ENCODE measurements at regions not wholly inside any gene's neighbourhood (a gene's known extent, or its start where the extent isn't known, plus 50 kb on each side); places are given as distances from the start of the nearest gene placed in this dataset.

DNA sequence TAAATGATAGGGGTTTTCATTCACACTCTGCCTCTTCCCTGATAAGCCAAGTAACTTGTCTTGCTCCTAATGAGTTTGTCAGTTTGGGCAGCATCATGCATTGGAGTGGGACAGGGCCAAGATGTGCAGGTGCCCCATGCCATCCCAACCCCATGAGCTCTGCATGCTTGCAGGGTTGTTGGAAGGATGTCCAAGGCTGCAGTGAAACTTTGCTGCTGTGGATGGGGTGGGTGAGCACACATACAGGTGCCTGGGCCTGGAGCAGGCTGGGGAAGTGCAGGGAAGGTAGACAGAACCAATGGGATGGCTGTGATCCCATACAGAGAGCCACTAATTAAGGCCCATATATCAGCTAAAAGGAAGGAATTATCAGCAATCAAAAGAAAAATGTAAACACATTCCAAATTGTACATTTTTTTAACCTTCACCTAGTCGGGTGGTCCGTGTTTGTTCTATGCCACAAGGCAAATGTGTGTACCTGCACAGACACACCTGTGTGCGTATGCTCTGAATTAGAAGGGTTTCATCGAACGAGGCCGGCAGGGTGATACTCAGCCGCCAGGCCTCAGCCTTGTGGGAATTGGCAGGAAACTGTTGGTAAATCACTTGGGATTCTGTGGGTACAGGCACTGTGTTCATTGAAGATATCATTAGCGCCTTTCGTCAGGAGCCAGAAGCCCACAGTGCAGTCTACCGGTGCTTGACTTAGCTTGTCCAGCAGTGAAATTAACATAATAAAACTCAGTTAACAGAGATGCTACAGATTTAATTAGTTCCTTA lies 342.9 kb downstream of the MYCN start:
- TF ChIP-seq, protein P1, sequence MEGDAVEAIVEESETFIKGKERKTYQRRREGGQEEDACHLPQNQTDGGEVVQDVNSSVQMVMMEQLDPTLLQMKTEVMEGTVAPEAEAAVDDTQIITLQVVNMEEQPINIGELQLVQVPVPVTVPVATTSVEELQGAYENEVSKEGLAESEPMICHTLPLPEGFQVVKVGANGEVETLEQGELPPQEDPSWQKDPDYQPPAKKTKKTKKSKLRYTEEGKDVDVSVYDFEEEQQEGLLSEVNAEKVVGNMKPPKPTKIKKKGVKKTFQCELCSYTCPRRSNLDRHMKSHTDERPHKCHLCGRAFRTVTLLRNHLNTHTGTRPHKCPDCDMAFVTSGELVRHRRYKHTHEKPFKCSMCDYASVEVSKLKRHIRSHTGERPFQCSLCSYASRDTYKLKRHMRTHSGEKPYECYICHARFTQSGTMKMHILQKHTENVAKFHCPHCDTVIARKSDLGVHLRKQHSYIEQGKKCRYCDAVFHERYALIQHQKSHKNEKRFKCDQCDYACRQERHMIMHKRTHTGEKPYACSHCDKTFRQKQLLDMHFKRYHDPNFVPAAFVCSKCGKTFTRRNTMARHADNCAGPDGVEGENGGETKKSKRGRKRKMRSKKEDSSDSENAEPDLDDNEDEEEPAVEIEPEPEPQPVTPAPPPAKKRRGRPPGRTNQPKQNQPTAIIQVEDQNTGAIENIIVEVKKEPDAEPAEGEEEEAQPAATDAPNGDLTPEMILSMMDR (IDR thresholded peaks at IDR 0.05; ENCODE audit: low read depth, low read length) = no peak
- DNase-seq (ENCODE audit: extremely low read depth, low read depth) = no peak

GRCh38 chr2:16282511-16282910 lies 342.2 kb downstream of the MYCN start:
- DNase-seq (ENCODE audit: extremely low read depth, low read depth) = no peak
- TF ChIP-seq, protein P1 (IDR thresholded peaks at IDR 0.05; ENCODE audit: low read depth, low read length) = no peak

DNA sequence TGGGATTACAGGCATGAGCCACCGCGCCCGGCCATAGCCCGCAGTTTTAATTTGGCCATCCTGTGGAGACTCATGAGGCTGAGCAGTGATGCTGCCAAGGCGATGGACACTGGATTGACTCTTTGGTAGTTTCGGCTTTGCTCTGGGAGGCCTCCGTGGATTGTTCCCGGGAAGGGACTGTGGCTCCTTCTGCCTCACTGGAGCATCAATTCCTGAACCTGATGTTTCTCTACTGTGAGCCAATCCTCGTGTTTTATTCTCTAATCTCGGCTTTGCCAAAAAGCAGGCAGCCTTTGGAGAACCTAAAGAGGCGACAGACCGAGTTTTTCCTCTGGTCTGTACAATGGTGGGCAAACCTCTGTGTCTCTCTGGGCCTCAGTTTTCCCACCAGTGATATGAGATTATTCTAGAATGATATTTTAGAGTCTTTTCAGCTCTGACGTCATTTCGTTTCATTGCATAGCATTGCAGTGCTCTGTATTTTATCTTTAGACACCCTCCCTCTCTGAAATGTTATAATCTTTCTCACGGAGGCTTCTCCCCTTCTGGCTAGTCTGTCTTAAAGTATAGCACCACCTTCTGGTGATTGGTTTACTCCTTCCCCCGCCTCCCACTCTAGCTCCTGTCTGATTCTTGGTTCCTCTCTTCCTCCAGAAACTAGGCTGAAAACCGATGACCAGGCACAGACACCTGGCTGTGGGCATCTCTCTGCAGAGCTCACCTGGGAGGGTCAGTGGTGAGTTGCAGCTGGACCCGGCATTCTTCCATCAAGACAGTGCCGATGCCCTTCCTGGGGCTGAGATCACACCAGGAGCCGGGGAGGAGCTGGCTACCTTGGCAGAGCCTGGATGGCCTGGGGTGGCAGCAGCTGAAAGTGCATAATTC lies 341.3 kb downstream of the MYCN start:
- TF ChIP-seq, protein P1 (IDR thresholded peaks at IDR 0.05; ENCODE audit: low read depth, low read length) = no peak
- no peak for DNase-seq (ENCODE audit: extremely low read depth, low read depth)

DNA sequence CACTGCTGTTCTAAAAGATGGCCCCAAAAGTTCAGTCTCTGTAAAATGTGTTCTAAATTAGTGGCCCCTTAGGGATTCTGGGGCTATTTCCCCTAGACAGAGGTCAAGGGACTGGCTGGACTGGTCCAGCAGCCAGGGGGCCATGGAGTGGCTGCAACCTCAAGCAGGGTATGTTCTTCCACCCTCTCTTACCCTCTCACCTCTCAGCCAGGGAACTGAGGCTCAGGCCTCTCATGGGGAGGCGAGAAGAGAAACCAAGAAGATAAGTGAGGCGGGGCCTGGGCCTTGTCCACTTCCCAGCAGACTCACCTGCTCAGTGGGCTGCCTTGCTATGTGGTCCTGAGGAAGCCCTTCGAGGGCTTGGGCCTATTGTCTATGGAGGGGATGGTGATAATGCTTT lies 339.7 kb downstream of the MYCN start:
- TF ChIP-seq, protein P1 (IDR thresholded peaks at IDR 0.05; ENCODE audit: low read depth, low read length) = no peak
- no peak for DNase-seq (ENCODE audit: extremely low read depth, low read depth)

DNA sequence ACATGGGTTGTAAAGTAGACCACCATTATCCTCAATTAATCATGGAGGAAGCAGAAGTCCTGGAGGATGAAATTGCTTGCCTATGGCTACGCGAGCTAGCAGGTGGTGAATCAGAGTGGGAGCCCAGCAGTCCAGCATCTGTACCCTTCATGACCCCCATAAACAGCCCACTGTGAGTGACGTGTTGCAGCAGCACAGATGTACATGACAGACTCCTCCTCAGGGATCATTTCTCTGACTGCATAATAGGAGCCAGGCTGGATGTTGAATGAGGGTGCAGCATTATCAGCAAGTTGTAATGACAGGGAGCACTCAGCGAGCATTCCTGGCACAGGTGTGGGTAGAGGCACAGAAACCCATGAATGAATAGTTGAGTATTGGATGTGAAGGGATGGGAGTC lies 339.3 kb downstream of the MYCN start:
- DNase-seq (ENCODE audit: extremely low read depth, low read depth) = no peak

GRCh38 chr2:16279201-16279570 lies 338.8 kb downstream of the MYCN start:
- TF ChIP-seq, protein P1 (IDR thresholded peaks at IDR 0.05; ENCODE audit: low read depth, low read length) = no peak
- no peak for DNase-seq (ENCODE audit: extremely low read depth, low read depth)

More for the DNA sequence above, 339.3 kb downstream of the MYCN start:
- TF ChIP-seq, protein P1 (IDR thresholded peaks at IDR 0.05; ENCODE audit: low read depth, low read length) = no peak
